ENCODE measurements at regions not wholly inside any gene's neighbourhood (a gene's known extent, or its start where the extent isn't known, plus 50 kb on each side); places are given as distances from the start of the nearest gene placed in this dataset.

DNA sequence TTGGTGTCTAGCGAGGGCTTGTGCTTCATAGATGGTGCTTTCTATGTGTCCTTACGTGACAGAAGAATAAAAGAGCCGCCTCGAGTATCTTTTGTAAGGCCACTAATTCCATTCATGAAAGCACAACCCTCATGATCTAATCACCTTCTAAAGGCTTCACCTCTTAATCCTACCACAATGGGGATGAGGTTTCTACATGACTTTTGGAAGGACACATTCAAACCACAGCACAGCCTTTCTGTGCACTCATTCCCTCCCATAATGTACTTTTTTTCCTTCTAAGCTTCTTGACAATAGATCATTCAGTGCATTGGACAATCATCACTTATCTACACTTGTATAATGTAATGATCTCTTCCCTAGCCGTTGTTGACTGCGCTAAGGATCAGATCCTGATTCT is 774.8 kb downstream of the BRINP1 start:
- no peak for TF ChIP-seq EZH2 (IDR thresholded peaks at IDR 0.05; ENCODE audit: low read length)
- Histone ChIP-seq H3K79me2 (ENCODE audit: control insufficient read depth, insufficient read depth, low read length) (no peaks in the 10 kb centered on the region), H3K9me3 (ENCODE audit: control insufficient read depth, low read depth, low read length) (no peaks in the 10 kb centered on the region), H3K4me2 (ENCODE audit: control insufficient read depth, extremely low read depth, insufficient read depth, low read depth, low read length) (no peak overlapping the region), H3K36me3 (ENCODE audit: control insufficient read depth in 2 of 2, extremely low read depth in 1 of 2, insufficient read depth in 2 of 2, low read length in 2 of 2) (no peaks in the 10 kb centered on the region), H3K4me3 (ENCODE audit: control insufficient read depth in 2 of 3, extremely low read depth in 1 of 3, insufficient read depth in 2 of 3, low read depth in 1 of 3, low read length in 3 of 3) (no peak overlapping the region), H3K9ac (ENCODE audit: control insufficient read depth, extremely low read depth, insufficient read depth, low read length) (no peak overlapping the region), H2AFZ (ENCODE audit: control insufficient read depth, low read length) (no peak overlapping the region), H3K27ac (ENCODE audit: control insufficient read depth, insufficient read depth, low read length) (no peak overlapping the region), H3K27me3 (ENCODE audit: control insufficient read depth, extremely low read depth, insufficient read depth, low read length) (no peaks in the 10 kb centered on the region), H3K9me1 (ENCODE audit: control insufficient read depth, extremely low read depth, insufficient read depth, low read length) (no peaks in the 10 kb centered on the region), H4K20me1 (ENCODE audit: control insufficient read depth, extremely low read depth, insufficient read depth, low read length) (no peaks in the 10 kb centered on the region), H3K4me1 (ENCODE audit: control insufficient read depth, extremely low read depth, insufficient read depth, low read length) (no peaks in the 10 kb centered on the region)
- FAIRE-seq (no peak), DNase-seq (ENCODE audit: low read depth, low spot score) (no peak)
- dilution Hi-C loops (cut with MboI; ENCODE audit: extremely low pct_ligation_motif_present, low sequenced_read_pairs): no loop called here

DNA sequence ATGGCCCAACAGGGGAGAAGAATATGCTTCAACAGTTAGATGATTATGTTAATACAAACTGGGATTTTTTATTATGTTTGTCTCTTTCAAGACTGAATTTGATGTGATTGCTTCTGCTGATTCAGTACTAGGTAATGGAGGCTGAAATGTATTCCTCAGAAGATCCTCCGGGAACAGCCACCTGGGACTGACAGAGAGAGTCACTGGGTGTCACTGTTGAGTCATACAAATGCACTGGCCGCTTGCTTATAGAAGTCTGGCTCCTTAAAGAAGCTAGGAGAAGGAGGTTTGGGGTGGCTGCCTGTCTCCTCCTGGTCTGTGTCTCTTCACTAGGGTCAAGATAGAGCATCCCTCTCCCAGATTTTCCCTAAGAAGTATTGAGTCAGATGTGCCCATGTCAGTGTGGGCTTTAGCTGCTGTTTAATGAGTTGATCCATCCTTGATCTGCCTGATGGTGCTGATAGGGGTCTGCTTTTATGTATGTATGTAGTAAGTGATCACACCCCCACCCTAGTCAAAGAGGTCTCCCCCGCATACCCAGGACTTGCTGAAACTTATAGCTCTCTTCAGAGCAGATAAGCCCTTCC is 773.4 kb downstream of the BRINP1 start:
- no peak overlapping the region for H2AFZ ChIP-seq (ENCODE audit: control insufficient read depth, low read length)
- H3K27ac ChIP-seq (ENCODE audit: control insufficient read depth, insufficient read depth, low read length): no peak overlapping the region
- H3K27me3 ChIP-seq (ENCODE audit: control insufficient read depth, extremely low read depth, insufficient read depth, low read length): no peaks in the 10 kb centered on the region
- H3K9me3 ChIP-seq (ENCODE audit: control insufficient read depth, low read depth, low read length): no peaks in the 10 kb centered on the region
- no peaks in the 10 kb centered on the region for H3K79me2 ChIP-seq (ENCODE audit: control insufficient read depth, insufficient read depth, low read length)
- peak; percentile 53 for FAIRE-seq
- no peak for TF ChIP-seq EZH2 (IDR thresholded peaks at IDR 0.05; ENCODE audit: low read length)
- TF ChIP-seq, protein P1, sequence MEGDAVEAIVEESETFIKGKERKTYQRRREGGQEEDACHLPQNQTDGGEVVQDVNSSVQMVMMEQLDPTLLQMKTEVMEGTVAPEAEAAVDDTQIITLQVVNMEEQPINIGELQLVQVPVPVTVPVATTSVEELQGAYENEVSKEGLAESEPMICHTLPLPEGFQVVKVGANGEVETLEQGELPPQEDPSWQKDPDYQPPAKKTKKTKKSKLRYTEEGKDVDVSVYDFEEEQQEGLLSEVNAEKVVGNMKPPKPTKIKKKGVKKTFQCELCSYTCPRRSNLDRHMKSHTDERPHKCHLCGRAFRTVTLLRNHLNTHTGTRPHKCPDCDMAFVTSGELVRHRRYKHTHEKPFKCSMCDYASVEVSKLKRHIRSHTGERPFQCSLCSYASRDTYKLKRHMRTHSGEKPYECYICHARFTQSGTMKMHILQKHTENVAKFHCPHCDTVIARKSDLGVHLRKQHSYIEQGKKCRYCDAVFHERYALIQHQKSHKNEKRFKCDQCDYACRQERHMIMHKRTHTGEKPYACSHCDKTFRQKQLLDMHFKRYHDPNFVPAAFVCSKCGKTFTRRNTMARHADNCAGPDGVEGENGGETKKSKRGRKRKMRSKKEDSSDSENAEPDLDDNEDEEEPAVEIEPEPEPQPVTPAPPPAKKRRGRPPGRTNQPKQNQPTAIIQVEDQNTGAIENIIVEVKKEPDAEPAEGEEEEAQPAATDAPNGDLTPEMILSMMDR (optimal IDR thresholded peaks at IDR 0.05 in 1 of 3, IDR thresholded peaks at IDR 0.05 in 1 of 3, conservative IDR thresholded peaks at IDR 0.05 in 1 of 3; ENCODE audit: extremely low read depth in 1 of 3, insufficient read depth in 2 of 3, low read length in 3 of 3): peak; percentile 32 to 76 (median 45)
- no peaks in the 10 kb centered on the region for H3K9me1 ChIP-seq (ENCODE audit: control insufficient read depth, extremely low read depth, insufficient read depth, low read length)
- no peak overlapping the region for H3K4me2 ChIP-seq (ENCODE audit: control insufficient read depth, extremely low read depth, insufficient read depth, low read depth, low read length)
- H4K20me1 ChIP-seq (ENCODE audit: control insufficient read depth, extremely low read depth, insufficient read depth, low read length): no peaks in the 10 kb centered on the region
- no peaks in the 10 kb centered on the region for H3K36me3 ChIP-seq (ENCODE audit: control insufficient read depth in 2 of 2, extremely low read depth in 1 of 2, insufficient read depth in 2 of 2, low read length in 2 of 2)
- no peak overlapping the region for H3K4me3 ChIP-seq (ENCODE audit: control insufficient read depth in 2 of 3, extremely low read depth in 1 of 3, insufficient read depth in 2 of 3, low read depth in 1 of 3, low read length in 3 of 3)
- no peak overlapping the region for H3K9ac ChIP-seq (ENCODE audit: control insufficient read depth, extremely low read depth, insufficient read depth, low read length)
- H3K4me1 ChIP-seq (ENCODE audit: control insufficient read depth, extremely low read depth, insufficient read depth, low read length): no peaks in the 10 kb centered on the region
- peak; percentile 9 for DNase-seq (ENCODE audit: low read depth, low spot score)
- dilution Hi-C loops (cut with MboI; ENCODE audit: extremely low pct_ligation_motif_present, low sequenced_read_pairs): no loop called here
